ENCODE measurements at regions not wholly inside any gene's neighbourhood (a gene's known extent, or its start where the extent isn't known, plus 50 kb on each side); places are given as distances from the start of the nearest gene placed in this dataset.

DNA sequence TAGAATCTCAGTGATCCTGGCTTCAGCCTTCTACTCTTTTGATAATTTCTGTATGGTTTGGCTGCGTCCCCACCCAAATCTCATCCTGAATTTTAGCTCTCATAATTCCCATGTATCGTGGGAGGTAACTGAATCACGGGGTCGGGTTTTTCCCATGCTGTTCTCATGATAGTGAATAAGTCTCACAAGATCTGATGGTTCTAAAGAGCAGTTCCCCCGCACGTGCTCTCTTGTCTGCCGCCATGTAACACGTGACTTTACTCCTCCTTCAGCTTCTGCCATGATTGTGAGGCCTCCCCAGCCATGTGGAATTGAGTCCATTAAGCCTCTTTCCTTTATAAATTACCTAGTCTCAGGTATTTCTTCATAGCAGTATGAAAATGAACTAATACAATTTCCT is 507.2 kb downstream of the CDH26 start:
- H3K27ac ChIP-seq (ENCODE audit: low read length), result no peak overlapping the region
- no peaks in the 10 kb centered on the region for H3K27me3 ChIP-seq (ENCODE audit: low read length)
- H3K4me2 ChIP-seq (ENCODE audit: low read depth, low read length, poor library complexity, severe bottlenecking), result no peak overlapping the region
- no peaks in the 10 kb centered on the region for H3K4me1 ChIP-seq (ENCODE audit: low read length)
- H3K36me3 ChIP-seq (ENCODE audit: insufficient read depth, low read length), result no peaks in the 10 kb centered on the region
- H4K20me1 ChIP-seq (ENCODE audit: insufficient read depth, low read depth, low read length), result no peaks in the 10 kb centered on the region
- no peaks in the 10 kb centered on the region for H3K9me2 ChIP-seq (replicated peaks; ENCODE audit: insufficient read depth, low read length)
- no peaks in the 10 kb centered on the region for H3K79me2 ChIP-seq (ENCODE audit: low read length)
- no peak overlapping the region for H3K9ac ChIP-seq (ENCODE audit: low read length)
- H3K4me3 ChIP-seq (ENCODE audit: low read length), result no peak overlapping the region
- H2AFZ ChIP-seq (ENCODE audit: low read length), result no peak overlapping the region
- no peak for DNase-seq
- H3K9me3 ChIP-seq (ENCODE audit: low read length), result no peaks in the 10 kb centered on the region

GRCh38 chr20:60465993-60466686 is 507.9 kb downstream of the CDH26 start:
- Histone ChIP-seq H3K4me3 (ENCODE audit: low read length) (no peak overlapping the region), H3K27me3 (ENCODE audit: low read length) (no peaks in the 10 kb centered on the region), H3K27ac (ENCODE audit: low read length) (no peak overlapping the region), H3K4me1 (ENCODE audit: low read length) (no peaks in the 10 kb centered on the region), H3K79me2 (ENCODE audit: low read length) (no peaks in the 10 kb centered on the region), H3K36me3 (ENCODE audit: insufficient read depth, low read length) (no peaks in the 10 kb centered on the region), H4K20me1 (ENCODE audit: insufficient read depth, low read depth, low read length) (no peaks in the 10 kb centered on the region), H3K9ac (ENCODE audit: low read length) (no peak overlapping the region), H3K9me3 (ENCODE audit: low read length) (no peaks in the 10 kb centered on the region), H3K4me2 (ENCODE audit: low read depth, low read length, poor library complexity, severe bottlenecking) (no peak overlapping the region), H2AFZ (ENCODE audit: low read length) (no peak overlapping the region), H3K9me2 (replicated peaks; ENCODE audit: insufficient read depth, low read length) (no peaks in the 10 kb centered on the region)
- DNase-seq, result no peak

DNA sequence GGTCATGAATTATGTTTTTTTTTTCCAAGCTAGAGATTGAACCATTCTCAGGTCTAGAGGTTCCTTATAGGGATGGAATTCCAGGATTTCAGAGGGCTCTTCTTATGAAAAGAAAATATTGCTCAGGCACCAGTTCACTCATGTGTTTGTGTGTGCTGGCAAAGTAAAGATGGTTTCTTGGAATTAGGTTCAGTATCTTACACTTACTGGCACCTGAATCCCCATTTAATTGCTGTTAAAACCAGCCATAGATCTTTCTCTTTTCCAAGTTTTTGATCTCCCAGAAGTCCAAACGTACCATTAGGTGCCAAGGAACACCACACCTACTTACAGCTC is 508.4 kb downstream of the CDH26 start:
- Histone ChIP-seq H3K4me1 (ENCODE audit: low read length) (no peaks in the 10 kb centered on the region), H3K9me2 (replicated peaks; ENCODE audit: insufficient read depth, low read length) (no peaks in the 10 kb centered on the region), H3K9me3 (ENCODE audit: low read length) (no peaks in the 10 kb centered on the region), H3K4me3 (ENCODE audit: low read length) (no peak overlapping the region), H3K27me3 (ENCODE audit: low read length) (no peaks in the 10 kb centered on the region), H3K36me3 (ENCODE audit: insufficient read depth, low read length) (no peaks in the 10 kb centered on the region), H4K20me1 (ENCODE audit: insufficient read depth, low read depth, low read length) (no peaks in the 10 kb centered on the region), H3K27ac (ENCODE audit: low read length) (no peak overlapping the region), H3K79me2 (ENCODE audit: low read length) (no peaks in the 10 kb centered on the region), H3K9ac (ENCODE audit: low read length) (no peak overlapping the region), H3K4me2 (ENCODE audit: low read depth, low read length, poor library complexity, severe bottlenecking) (no peak overlapping the region), H2AFZ (ENCODE audit: low read length) (no peak overlapping the region)
- DNase-seq, result no peak

- Histone ChIP-seq H3K27ac (ENCODE audit: low read length) (no peak overlapping the region), H3K4me2 (ENCODE audit: low read depth, low read length, poor library complexity, severe bottlenecking) (no peak overlapping the region), H4K20me1 (ENCODE audit: insufficient read depth, low read depth, low read length) (no peaks in the 10 kb centered on the region), H3K79me2 (ENCODE audit: low read length) (no peaks in the 10 kb centered on the region), H3K4me3 (ENCODE audit: low read length) (no peak overlapping the region), H3K9me3 (ENCODE audit: low read length) (no peaks in the 10 kb centered on the region), H3K36me3 (ENCODE audit: insufficient read depth, low read length) (no peaks in the 10 kb centered on the region), H3K27me3 (ENCODE audit: low read length) (no peaks in the 10 kb centered on the region), H3K9me2 (replicated peaks; ENCODE audit: insufficient read depth, low read length) (no peaks in the 10 kb centered on the region), H3K9ac (ENCODE audit: low read length) (no peak overlapping the region), H2AFZ (ENCODE audit: low read length) (no peak overlapping the region), H3K4me1 (ENCODE audit: low read length) (no peaks in the 10 kb centered on the region)
- DNase-seq, result no peak
Measured at GRCh38 chr20:60467078-60467477, 508.9 kb downstream of the CDH26 start.

- H3K27me3 ChIP-seq (ENCODE audit: low read length), result no peaks in the 10 kb centered on the region
- no peak for DNase-seq
- H3K4me3 ChIP-seq (ENCODE audit: low read length), result no peak overlapping the region
- no peaks in the 10 kb centered on the region for H3K79me2 ChIP-seq (ENCODE audit: low read length)
- H3K9ac ChIP-seq (ENCODE audit: low read length), result no peak overlapping the region
- H3K27ac ChIP-seq (ENCODE audit: low read length), result no peak overlapping the region
- no peaks in the 10 kb centered on the region for H3K36me3 ChIP-seq (ENCODE audit: insufficient read depth, low read length)
- no peaks in the 10 kb centered on the region for H3K9me2 ChIP-seq (replicated peaks; ENCODE audit: insufficient read depth, low read length)
- H2AFZ ChIP-seq (ENCODE audit: low read length), result no peak overlapping the region
- H3K4me2 ChIP-seq (ENCODE audit: low read depth, low read length, poor library complexity, severe bottlenecking), result no peak overlapping the region
- H3K4me1 ChIP-seq (ENCODE audit: low read length), result no peaks in the 10 kb centered on the region
- H4K20me1 ChIP-seq (ENCODE audit: insufficient read depth, low read depth, low read length), result no peaks in the 10 kb centered on the region
- no peaks in the 10 kb centered on the region for H3K9me3 ChIP-seq (ENCODE audit: low read length)
Measured at GRCh38 chr20:60467771-60468170, 509.5 kb downstream of the CDH26 start.

- Histone ChIP-seq H4K20me1 (ENCODE audit: insufficient read depth, low read depth, low read length) (no peaks in the 10 kb centered on the region), H2AFZ (ENCODE audit: low read length) (no peak overlapping the region), H3K4me3 (ENCODE audit: low read length) (no peak overlapping the region), H3K4me1 (ENCODE audit: low read length) (no peaks in the 10 kb centered on the region), H3K27me3 (ENCODE audit: low read length) (no peaks in the 10 kb centered on the region), H3K9me3 (ENCODE audit: low read length) (no peaks in the 10 kb centered on the region), H3K9ac (ENCODE audit: low read length) (no peak overlapping the region), H3K27ac (ENCODE audit: low read length) (no peak overlapping the region), H3K4me2 (ENCODE audit: low read depth, low read length, poor library complexity, severe bottlenecking) (no peak overlapping the region), H3K79me2 (ENCODE audit: low read length) (no peaks in the 10 kb centered on the region), H3K36me3 (ENCODE audit: insufficient read depth, low read length) (no peaks in the 10 kb centered on the region), H3K9me2 (replicated peaks; ENCODE audit: insufficient read depth, low read length) (no peaks in the 10 kb centered on the region)
- DNase-seq, result no peak
Measured at GRCh38 chr20:60469829-60470228, 511.6 kb downstream of the CDH26 start.

DNA sequence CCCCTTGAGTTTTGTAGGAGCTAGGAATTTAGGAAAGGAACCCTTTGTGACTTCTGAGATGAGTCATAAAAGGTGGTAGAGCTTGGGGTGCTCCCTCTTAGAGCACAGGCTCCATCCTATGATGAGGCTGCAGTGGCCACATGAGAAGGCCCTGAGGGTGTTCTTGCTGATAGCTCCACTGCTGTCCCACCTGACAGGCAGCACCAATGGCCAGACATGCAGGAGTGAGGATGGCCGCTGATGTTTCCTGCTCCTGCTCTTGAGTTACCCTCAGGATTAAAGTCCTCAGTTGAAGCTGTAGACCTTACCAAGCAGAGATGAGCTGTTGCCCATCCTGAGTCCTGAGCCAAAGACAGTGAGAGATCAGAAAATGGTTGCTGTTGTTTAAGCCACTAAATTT is 512.1 kb downstream of the CDH26 start:
- H3K27me3 ChIP-seq (ENCODE audit: low read length), result no peaks in the 10 kb centered on the region
- H3K79me2 ChIP-seq (ENCODE audit: low read length), result no peaks in the 10 kb centered on the region
- H3K27ac ChIP-seq (ENCODE audit: low read length), result no peak overlapping the region
- H3K4me2 ChIP-seq (ENCODE audit: low read depth, low read length, poor library complexity, severe bottlenecking), result no peak overlapping the region
- no peaks in the 10 kb centered on the region for H3K4me1 ChIP-seq (ENCODE audit: low read length)
- H3K9ac ChIP-seq (ENCODE audit: low read length), result no peak overlapping the region
- H3K4me3 ChIP-seq (ENCODE audit: low read length), result no peak overlapping the region
- no peaks in the 10 kb centered on the region for H3K9me3 ChIP-seq (ENCODE audit: low read length)
- H4K20me1 ChIP-seq (ENCODE audit: insufficient read depth, low read depth, low read length), result no peaks in the 10 kb centered on the region
- H2AFZ ChIP-seq (ENCODE audit: low read length), result no peak overlapping the region
- no peaks in the 10 kb centered on the region for H3K36me3 ChIP-seq (ENCODE audit: insufficient read depth, low read length)
- no peak for DNase-seq
- H3K9me2 ChIP-seq (replicated peaks; ENCODE audit: insufficient read depth, low read length), result no peaks in the 10 kb centered on the region

DNA sequence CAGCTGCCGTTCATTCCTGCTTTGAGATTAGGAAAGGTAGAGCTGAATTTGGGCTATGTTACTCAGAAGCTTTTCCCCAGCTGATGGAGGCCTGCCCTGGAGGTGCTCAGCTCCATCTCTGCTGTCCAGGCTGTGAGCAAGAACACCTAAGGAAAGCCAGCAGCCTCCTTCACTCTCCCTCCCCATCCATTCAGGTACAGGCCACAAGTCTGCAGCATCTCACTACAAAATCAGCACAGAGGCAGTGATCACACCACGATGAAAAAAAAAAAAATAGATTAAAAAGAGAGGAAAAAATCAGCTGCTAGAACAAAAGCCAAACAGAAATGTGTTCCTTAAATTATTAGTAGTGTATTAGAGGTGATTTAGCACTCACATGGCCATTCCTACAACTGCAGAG is 515.0 kb downstream of the CDH26 start:
- no peaks in the 10 kb centered on the region for H3K4me1 ChIP-seq (ENCODE audit: low read length)

More for the DNA sequence above, 515.0 kb downstream of the CDH26 start:
- Histone ChIP-seq H4K20me1 (ENCODE audit: insufficient read depth, low read depth, low read length) (no peaks in the 10 kb centered on the region), H3K27ac (ENCODE audit: low read length) (no peak overlapping the region), H3K4me3 (ENCODE audit: low read length) (no peak overlapping the region), H3K9me3 (ENCODE audit: low read length) (no peaks in the 10 kb centered on the region), H3K9me2 (replicated peaks; ENCODE audit: insufficient read depth, low read length) (no peaks in the 10 kb centered on the region), H3K27me3 (ENCODE audit: low read length) (no peaks in the 10 kb centered on the region), H3K4me2 (ENCODE audit: low read depth, low read length, poor library complexity, severe bottlenecking) (no peak overlapping the region), H3K9ac (ENCODE audit: low read length) (no peak overlapping the region), H3K36me3 (ENCODE audit: insufficient read depth, low read length) (no peaks in the 10 kb centered on the region), H2AFZ (ENCODE audit: low read length) (no peak overlapping the region), H3K79me2 (ENCODE audit: low read length) (no peaks in the 10 kb centered on the region)
- no peak for DNase-seq
